HG03196 (cell line): ENCODE measurements at regions not wholly inside any gene's neighbourhood (a gene's known extent, or its start where the extent isn't known, plus 50 kb on each side); places are given as distances from the start of the nearest gene placed in this dataset.

Source experiments
- ATAC-seq: cut with Tn5 transposase; IDR thresholded peaks from one replicate; pipeline ENCODE4 v1.9.1; 2021; ENCODE audit not compliant: unreplicated experiment

- no peak for ATAC-seq
Observed at GRCh38 chr5:67536866-67537265, 340.3 kb upstream of the CD180 start.

DNA sequence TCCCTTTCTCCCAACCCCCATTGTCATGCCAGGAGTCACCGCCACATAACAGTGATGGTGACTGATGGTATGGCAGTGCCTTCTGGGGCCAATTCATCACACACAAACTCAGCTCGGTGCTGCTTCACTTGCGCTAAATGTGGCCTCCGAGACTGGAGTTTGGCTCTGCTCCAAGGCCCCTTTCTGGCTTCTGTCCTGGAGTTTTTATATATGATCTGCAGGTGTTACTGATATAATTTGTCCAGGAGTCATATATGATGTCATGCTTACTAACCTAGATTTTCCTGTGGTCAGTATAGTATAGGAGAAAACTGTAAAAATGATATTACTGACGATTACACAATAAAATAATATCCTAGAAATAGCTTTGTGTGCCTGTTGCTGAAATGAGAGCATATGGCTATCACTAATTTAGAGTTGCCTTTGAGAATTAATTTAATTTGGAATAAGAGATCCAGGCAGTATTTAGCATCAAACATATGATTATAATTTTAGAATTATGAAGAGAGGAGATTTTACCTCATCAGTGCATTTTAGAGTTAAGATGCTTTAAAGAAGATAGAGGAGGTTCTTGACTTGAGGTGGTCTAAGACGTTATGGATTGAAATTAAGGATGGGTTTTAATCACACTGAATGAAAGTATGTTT is 334.1 kb upstream of the CD180 start:
- ATAC-seq = no peak

- ATAC-seq = no peak
Observed at GRCh38 chr5:67528953-67529352, 332.4 kb upstream of the CD180 start.

DNA sequence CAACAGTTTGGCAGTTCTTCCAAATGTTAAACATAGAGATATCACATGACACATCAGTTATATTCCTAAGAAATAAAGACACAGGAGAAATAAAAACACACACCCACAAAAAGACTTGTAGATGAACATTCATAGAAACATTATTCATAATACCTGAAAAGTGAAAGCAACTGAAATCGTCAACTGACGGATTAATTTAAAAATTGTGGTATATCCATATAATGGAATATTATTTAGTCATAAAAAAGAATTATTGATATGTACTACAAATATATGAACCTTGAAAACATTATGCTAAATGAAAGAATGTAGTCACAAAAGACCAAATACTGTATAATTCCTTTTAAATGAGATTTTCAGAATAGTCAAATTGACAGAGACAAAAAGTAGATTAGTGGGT is 330.2 kb upstream of the CD180 start:
- ATAC-seq = no peak

GRCh38 chr5:67520161-67520908 is 323.7 kb upstream of the CD180 start:
- ATAC-seq = no peak

DNA sequence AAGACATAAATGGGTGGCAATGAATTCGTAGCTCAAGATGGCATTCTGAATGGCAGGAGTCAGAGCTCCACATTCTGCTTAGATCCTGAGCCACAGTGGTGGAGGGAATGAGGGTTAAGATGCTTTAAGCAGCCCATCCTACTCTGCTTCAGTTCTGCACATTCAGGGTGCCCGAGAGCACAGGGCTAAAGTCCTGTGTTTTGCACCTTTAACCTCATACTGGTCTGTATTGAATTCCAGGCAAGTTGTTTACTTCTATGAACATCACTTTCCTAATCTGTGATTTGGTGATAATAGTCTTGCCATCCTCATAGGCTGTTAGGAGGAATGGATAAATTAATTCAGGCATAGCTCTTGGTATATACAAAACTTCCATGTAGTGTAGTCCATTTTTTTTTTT is 321.6 kb upstream of the CD180 start:
- ATAC-seq = no peak

DNA sequence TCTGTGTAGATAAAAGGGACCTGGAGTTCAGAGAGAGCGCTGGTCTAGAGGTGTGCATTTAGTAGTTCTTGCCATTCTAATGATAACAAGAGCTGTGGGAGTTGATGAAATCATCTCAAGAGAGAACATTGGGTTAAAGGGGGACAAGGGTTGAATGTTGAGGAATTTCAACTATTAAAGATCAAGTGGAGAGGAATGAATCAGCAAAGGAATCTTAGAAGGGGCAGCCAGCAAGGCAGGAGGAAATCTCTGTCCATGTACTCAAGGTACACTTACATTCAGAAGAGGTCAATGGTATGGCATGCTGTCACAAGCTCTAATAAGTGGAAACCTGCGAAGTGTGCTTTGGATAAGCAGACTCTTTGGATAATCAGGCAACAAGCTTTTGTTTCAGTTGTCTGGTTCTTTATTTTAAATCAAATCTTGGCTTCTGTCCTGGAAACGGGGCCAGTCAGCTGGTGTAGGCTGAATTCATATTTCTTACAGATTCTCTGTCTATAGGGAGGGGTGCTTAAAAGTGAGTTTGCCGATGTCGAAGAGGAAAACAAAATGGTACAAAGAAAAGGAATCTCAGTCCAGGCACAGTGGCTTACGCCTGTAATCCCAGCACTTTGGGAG is 320.5 kb upstream of the CD180 start:
- no peak for ATAC-seq

- no peak for ATAC-seq
Observed at GRCh38 chr5:67515762-67516161, 319.2 kb upstream of the CD180 start.

- ATAC-seq = no peak
Observed at GRCh38 chr5:67515020-67515689, 318.6 kb upstream of the CD180 start.

DNA sequence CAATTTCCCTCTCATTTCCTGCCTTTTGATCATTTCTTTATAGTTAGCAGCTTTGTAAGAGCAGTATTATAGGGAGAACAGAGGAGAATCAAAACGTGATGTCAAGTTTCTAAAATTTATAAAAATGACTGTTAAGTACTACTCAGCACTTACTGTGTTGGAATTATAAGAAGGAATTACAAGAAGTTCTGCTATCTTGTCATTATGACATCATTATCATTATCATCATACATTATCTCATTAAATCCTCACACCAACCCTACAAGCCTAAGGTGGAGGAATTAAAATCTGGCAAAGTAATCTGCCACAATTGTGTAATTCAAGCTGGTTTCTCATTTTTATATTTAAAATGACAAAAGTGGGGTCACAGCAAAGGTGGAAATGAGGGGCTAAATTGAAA is 316.2 kb upstream of the CD180 start:
- ATAC-seq = no peak

DNA sequence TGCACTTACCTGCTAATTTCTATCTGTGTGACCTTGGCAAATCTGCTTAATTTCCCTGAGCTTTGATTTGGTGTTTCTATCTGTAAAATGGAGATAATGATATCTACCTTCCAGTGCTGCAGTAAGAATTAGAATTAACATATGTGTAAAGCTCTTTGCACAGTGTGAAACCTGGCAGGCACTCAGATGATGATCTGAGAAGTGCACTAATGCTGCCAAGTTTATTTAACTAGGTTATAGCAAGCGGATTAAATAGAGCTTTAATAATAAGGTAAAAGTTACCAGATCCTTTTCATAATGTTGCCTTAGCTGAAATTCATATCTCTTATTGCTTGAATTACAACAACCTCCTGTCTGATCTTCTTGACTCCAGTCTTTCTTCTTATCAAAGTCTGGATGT is 315.3 kb upstream of the CD180 start:
- no peak for ATAC-seq

DNA sequence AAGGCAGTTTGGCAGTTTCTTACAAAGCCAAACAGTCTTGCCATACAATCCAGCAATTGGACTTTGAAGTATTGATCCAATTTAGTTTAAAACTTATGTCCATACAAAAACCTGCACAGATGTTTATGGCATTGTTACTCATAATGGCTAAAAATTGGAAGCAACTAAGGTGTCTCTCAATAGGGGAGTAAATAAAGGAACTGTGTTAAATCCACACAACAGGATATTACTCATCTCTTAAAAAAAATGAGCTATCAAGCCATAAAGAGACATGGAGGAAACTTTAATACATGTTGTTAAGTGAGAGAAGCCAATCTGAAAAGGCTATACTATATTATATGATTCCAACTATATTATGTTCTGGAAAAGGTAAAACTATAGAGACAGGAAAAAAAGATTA is 313.6 kb upstream of the CD180 start:
- no peak for ATAC-seq

GRCh38 chr5:67509402-67510186 is 313.0 kb upstream of the CD180 start:
- no peak for ATAC-seq

DNA sequence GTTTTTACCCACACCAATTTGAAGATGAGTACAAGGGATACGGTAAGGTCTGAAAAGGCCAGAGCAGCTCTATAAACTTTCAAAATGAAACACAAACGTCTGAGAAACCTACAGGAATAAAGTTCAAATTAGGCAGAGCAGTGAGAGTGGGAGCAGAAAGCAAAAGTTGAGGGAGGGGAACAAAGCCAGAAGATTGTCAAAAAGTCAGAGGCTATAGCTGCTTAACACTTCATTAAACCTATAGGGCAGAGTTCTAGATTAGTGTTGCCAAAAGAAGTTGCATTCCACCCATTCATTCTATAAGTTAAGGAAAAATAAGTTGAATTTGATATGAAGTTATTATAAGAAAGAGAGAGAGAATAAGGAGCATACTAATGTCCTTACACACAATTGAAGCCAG is 309.6 kb upstream of the CD180 start:
- ATAC-seq = no peak

- no peak for ATAC-seq
Observed at GRCh38 chr5:67502951-67503350, 306.4 kb upstream of the CD180 start.

DNA sequence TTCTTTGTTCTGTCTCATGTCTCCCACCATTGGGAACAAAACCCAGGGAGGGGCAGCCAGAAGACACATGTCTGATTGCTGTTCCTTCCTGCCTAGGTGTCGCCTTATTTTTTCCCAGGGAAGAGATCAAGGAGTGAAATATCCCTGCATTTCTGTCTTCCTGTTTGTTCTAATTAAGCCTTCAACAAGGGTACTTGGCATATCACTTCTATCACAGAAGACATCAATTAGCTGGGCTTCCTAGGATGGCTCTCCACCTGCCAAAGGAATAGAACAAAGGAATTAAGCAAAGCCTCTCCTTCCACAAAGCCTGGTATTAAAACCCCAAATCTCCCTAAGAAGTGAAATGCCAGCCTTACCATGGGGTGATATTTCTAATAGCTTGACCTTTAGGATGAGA is 299.5 kb upstream of the CD180 start:
- no peak for ATAC-seq

DNA sequence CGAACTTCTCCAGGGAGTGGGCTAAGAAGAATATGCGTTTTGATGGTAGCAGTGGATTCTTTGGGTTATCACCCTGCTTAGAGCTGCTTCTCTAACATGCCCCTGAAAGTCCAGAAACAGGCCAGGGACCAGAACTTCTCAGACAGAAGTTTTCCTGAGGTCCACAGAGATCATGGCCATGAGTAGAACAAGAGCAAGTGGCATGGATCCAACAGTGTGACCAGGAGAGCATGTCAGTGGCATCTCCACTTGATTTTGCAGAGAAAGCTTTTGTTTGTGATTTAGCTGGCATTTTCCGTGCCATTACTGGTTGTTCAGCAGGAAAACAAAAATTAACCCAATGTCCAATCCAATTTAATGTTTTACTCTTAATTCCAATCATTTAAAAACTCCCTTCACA is 298.5 kb upstream of the CD180 start:
- no peak for ATAC-seq

DNA sequence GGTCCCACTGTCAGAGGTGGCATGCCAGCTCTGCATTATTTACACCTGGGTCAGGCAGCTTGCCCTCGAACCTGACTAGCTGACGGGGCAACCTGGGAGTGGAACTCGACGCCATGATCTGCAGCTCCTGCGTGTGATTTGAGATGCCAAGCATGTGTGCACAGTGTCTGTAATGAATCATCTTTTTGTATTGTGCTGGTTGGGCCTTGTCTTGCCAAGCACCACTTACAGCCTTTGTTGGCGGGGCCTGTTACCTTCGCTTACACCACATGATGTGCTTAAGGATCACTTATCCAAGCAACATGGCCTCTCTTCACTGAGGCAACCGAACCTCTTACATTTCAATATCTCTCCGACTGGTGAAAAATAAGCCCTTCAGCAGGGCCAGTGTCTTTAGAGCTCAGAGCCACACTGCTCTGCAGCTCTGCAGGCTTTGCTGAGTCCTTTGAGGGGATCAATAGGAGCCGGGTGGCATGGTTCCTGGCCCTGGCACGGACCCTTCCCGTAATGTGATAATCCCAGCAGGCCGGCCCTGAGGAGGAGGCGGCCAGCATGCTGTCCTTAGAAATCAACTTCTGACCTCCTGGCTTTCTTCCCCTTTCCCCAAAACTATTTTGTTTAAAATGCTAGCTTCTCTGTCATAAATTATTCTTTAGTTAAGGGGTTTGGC is 297.7 kb upstream of the CD180 start:
- ATAC-seq = no peak

DNA sequence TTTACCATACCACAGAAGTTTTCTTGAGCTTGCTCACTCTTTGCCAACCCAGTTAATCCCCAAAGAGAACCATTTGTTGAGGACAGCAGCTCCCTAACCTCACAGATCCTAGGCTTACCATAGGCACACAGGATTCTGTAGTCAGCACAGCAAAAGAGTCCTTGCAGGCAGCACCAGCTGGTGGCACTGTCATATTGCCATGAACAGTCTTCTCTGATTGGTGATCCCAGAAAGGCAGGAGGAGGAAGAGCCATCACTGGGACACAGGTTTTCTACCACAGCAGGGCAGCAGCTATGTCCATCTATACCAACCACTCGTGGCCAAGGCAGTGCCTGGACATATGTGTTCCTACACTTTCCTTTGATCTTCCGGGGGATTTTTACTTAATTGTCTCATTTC is 297.1 kb upstream of the CD180 start:
- ATAC-seq = no peak

DNA sequence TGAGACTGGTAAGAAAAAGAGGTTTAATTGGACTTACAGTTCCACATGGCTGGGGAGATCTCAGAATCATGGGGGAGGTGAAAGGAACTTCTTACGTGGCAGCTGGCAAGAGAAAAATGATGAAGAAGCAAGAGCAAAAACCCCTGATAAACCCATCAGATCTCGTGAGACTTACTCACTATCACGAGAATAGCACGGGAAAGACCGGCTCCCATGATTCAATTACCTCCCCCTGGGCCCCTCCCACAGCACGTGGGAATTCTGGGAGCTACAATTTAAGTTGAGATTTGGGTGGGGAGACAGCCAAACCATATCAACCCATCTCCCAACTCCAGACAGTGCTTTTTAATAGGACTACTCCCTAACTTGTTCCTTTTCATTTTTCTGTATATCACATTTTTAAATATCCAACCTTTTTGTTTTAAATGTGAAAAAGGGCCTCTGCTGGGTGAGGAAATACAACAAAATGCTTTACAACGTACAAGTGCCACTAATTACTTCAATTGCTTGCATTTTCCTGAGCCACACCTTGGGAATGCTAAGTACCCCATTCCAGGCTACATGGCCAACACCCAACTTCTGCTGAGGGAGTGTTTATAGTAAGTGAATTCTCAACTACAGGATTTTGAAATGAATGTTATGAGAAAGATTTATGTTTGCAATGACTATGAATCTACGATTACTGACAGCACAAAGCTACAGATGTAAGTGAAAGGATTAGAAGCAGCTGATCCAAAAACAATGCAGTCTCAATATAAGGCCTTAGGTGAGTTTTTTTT is 294.1 kb upstream of the CD180 start:
- no peak for ATAC-seq
